Activated CD4-positive, alpha-beta T cell treated with anti-CD3 and anti-CD28 coated beads, Interleukin-2, amount 10 ng/mL, durations not matched to agents 7 days and 5 days (primary cell): ENCODE measurements at regions not wholly inside any gene's neighbourhood (a gene's known extent, or its start where the extent isn't known, plus 50 kb on each side); places are given as distances from the start of the nearest gene placed in this dataset.

ENCODE experiments used
- CTCF ChIA-PET: fragments of 350-600 bp; sonication (Branson Sonifier 250); formaldehyde crosslinking; loops from one replicate; lab custom pipeline; 2021; ENCODE audit warnings: antibody characterized with exemption; lab: Charles Lee
- POLR2A ChIA-PET: fragments of 350-600 bp; sonication (Branson Sonifier 250); formaldehyde crosslinking; loops from one replicate; lab custom pipeline; 2021; ENCODE audit warnings: antibody characterized with exemption; lab: Charles Lee
- DNase-seq: peaks from one replicate; pipeline ENCODE4 v3.0.0-alpha.2; 2020
- H3K27ac Mint-ChIP-seq: one replicate; pipeline ENCODE4 v1.8.0; 2021; ENCODE audit warnings: mild to moderate bottlenecking, moderate library complexity, mixed read lengths
- H3K27me3 Mint-ChIP-seq: one replicate; pipeline ENCODE4 v1.8.0; 2021; ENCODE audit warnings: mixed read lengths
- H3K36me3 Mint-ChIP-seq: one replicate; pipeline ENCODE4 v1.8.0; 2021; ENCODE audit warnings: low read depth, mixed read lengths
- H3K4me1 Mint-ChIP-seq: one replicate; pipeline ENCODE4 v1.8.0; 2021; ENCODE audit warnings: mixed read lengths
- H3K4me3 Mint-ChIP-seq: one replicate; pipeline ENCODE4 v1.8.0; 2021; ENCODE audit warnings: mild to moderate bottlenecking, moderate library complexity, mixed read lengths
- H3K9me3 Mint-ChIP-seq: one replicate; pipeline ENCODE4 v1.8.0; 2021; ENCODE audit warnings: mixed read lengths

GRCh38 chr11:134880788-134881187, 468.7 kb upstream of the B3GAT1 start:
- Mint-ChIP-seq H3K27me3 (peaks cover 10% of the 10 kb centered on the region), H3K27ac (no peak overlapping the region), H3K36me3 (no peaks in the 10 kb centered on the region), H3K9me3 (no peaks in the 10 kb centered on the region), H3K4me3 (no peak overlapping the region), H3K4me1 (no peaks in the 10 kb centered on the region)
- DNase-seq, result no peak
- ChIA-PET POLR2A (no interaction called here), CTCF (no interaction called here)

GRCh38 chr11:134879931-134880330, 467.9 kb upstream of the B3GAT1 start:
- CTCF ChIA-PET, result no interaction called here
- H3K4me3 Mint-ChIP-seq, result no peak overlapping the region

GRCh38 chr11:134879341-134879740, 467.3 kb upstream of the B3GAT1 start:
- Mint-ChIP-seq H3K4me3 (no peak overlapping the region), H3K36me3 (no peaks in the 10 kb centered on the region), H3K27ac (no peak overlapping the region), H3K27me3 (peaks cover 8% of the 10 kb centered on the region), H3K4me1 (no peaks in the 10 kb centered on the region), H3K9me3 (no peaks in the 10 kb centered on the region)
- ChIA-PET CTCF (interaction anchor here (1.0 kb wide), 1 partner anchor 11 kb away, joined by 3 read pairs; no protein-coding TSS in a partner anchor), POLR2A (no interaction called here)
- no peak for DNase-seq

More at GRCh38 chr11:134879931-134880330, 467.9 kb upstream of the B3GAT1 start:
- H3K27ac Mint-ChIP-seq, result no peak overlapping the region
- H3K36me3 Mint-ChIP-seq, result no peaks in the 10 kb centered on the region
- DNase-seq, result no peak
- no peaks in the 10 kb centered on the region for H3K9me3 Mint-ChIP-seq
- H3K4me1 Mint-ChIP-seq, result no peaks in the 10 kb centered on the region
- H3K27me3 Mint-ChIP-seq, result peaks cover 8% of the 10 kb centered on the region
- POLR2A ChIA-PET, result no interaction called here

GRCh38 chr11:134878785-134879184, 466.7 kb upstream of the B3GAT1 start:
- Mint-ChIP-seq H3K4me3 (no peak overlapping the region), H3K4me1 (no peaks in the 10 kb centered on the region), H3K27ac (no peak overlapping the region), H3K36me3 (no peaks in the 10 kb centered on the region), H3K27me3 (peaks cover 3% of the 10 kb centered on the region), H3K9me3 (no peaks in the 10 kb centered on the region)
- DNase-seq, result no peak
- ChIA-PET POLR2A (no interaction called here), CTCF (interaction anchor here (1.0 kb wide), 1 partner anchor 10 kb away, joined by 3 read pairs; no protein-coding TSS in a partner anchor)

- POLR2A ChIA-PET, result no interaction called here
- Mint-ChIP-seq H3K4me3 (no peak overlapping the region), H3K27me3 (peaks cover 3% of the 10 kb centered on the region), H3K9me3 (no peaks in the 10 kb centered on the region), H3K36me3 (no peaks in the 10 kb centered on the region), H3K27ac (no peak overlapping the region), H3K4me1 (no peaks in the 10 kb centered on the region)
- CTCF ChIA-PET, result no interaction called here
- DNase-seq, result no peak
Observed at GRCh38 chr11:134876226-134876625, 464.2 kb upstream of the B3GAT1 start.

GRCh38 chr11:134866981-134867675, 455.1 kb upstream of the B3GAT1 start:
- Mint-ChIP-seq H3K36me3 (no peaks in the 10 kb centered on the region), H3K27me3 (peaks cover 5% of the 10 kb centered on the region), H3K9me3 (no peaks in the 10 kb centered on the region), H3K27ac (no peak overlapping the region), H3K4me3 (no peak overlapping the region), H3K4me1 (no peaks in the 10 kb centered on the region)
- no peak for DNase-seq
- ChIA-PET CTCF (interaction anchor here (1.2 kb wide), 1 partner anchor 30 kb away, joined by 3 read pairs; no protein-coding TSS in a partner anchor), POLR2A (no interaction called here)

GRCh38 chr11:134866215-134866614, 454.2 kb upstream of the B3GAT1 start:
- Mint-ChIP-seq H3K36me3 (no peaks in the 10 kb centered on the region), H3K4me1 (no peaks in the 10 kb centered on the region), H3K4me3 (no peak overlapping the region), H3K9me3 (no peaks in the 10 kb centered on the region), H3K27me3 (peaks cover 2% of the 10 kb centered on the region), H3K27ac (no peak overlapping the region)
- ChIA-PET POLR2A (no interaction called here), CTCF (no interaction called here)
- no peak for DNase-seq

GRCh38 chr11:134864968-134865305, 452.9 kb upstream of the B3GAT1 start:
- ChIA-PET CTCF (no interaction called here), POLR2A (no interaction called here)
- no peak for DNase-seq
- Mint-ChIP-seq H3K27me3 (peaks cover 2% of the 10 kb centered on the region), H3K4me3 (no peak overlapping the region), H3K36me3 (no peaks in the 10 kb centered on the region), H3K4me1 (no peaks in the 10 kb centered on the region), H3K27ac (no peak overlapping the region), H3K9me3 (no peaks in the 10 kb centered on the region)

GRCh38 chr11:134864233-134864967, 452.4 kb upstream of the B3GAT1 start:
- H3K9me3 Mint-ChIP-seq, result no peaks in the 10 kb centered on the region
- POLR2A ChIA-PET, result no interaction called here
- CTCF ChIA-PET, result no interaction called here
- H3K4me1 Mint-ChIP-seq, result no peaks in the 10 kb centered on the region
- H3K36me3 Mint-ChIP-seq, result no peaks in the 10 kb centered on the region
- no peak for DNase-seq
- no peak overlapping the region for H3K4me3 Mint-ChIP-seq
- peaks cover 2% of the 10 kb centered on the region for H3K27me3 Mint-ChIP-seq
- no peak overlapping the region for H3K27ac Mint-ChIP-seq

- no peak for DNase-seq
- no peak overlapping the region for H3K27ac Mint-ChIP-seq
- H3K36me3 Mint-ChIP-seq, result no peaks in the 10 kb centered on the region
- H3K4me3 Mint-ChIP-seq, result no peak overlapping the region
- CTCF ChIA-PET, result no interaction called here
- H3K27me3 Mint-ChIP-seq, result peaks cover 2% of the 10 kb centered on the region
- POLR2A ChIA-PET, result no interaction called here
- no peaks in the 10 kb centered on the region for H3K4me1 Mint-ChIP-seq
- H3K9me3 Mint-ChIP-seq, result no peaks in the 10 kb centered on the region
Observed at GRCh38 chr11:134863294-134863693, 451.3 kb upstream of the B3GAT1 start.

GRCh38 chr11:134862587-134863195, 450.6 kb upstream of the B3GAT1 start:
- CTCF ChIA-PET, result no interaction called here
- DNase-seq, result no peak
- H3K4me1 Mint-ChIP-seq, result no peaks in the 10 kb centered on the region
- no peak overlapping the region for H3K27ac Mint-ChIP-seq
- H3K36me3 Mint-ChIP-seq, result no peaks in the 10 kb centered on the region
- H3K27me3 Mint-ChIP-seq, result no peaks in the 10 kb centered on the region
- no peaks in the 10 kb centered on the region for H3K9me3 Mint-ChIP-seq
- H3K4me3 Mint-ChIP-seq, result no peak overlapping the region
- POLR2A ChIA-PET, result no interaction called here

- no peaks in the 10 kb centered on the region for H3K9me3 Mint-ChIP-seq
- no peaks in the 10 kb centered on the region for H3K36me3 Mint-ChIP-seq
- H3K4me3 Mint-ChIP-seq, result no peak overlapping the region
- H3K27me3 Mint-ChIP-seq, result no peaks in the 10 kb centered on the region
- CTCF ChIA-PET, result no interaction called here
- POLR2A ChIA-PET, result no interaction called here
- H3K27ac Mint-ChIP-seq, result no peak overlapping the region
- DNase-seq, result no peak
- H3K4me1 Mint-ChIP-seq, result no peaks in the 10 kb centered on the region
Observed at GRCh38 chr11:134862105-134862502, 450.1 kb upstream of the B3GAT1 start.

GRCh38 chr11:134861490-134862104, 449.6 kb upstream of the B3GAT1 start:
- H3K9me3 Mint-ChIP-seq, result no peaks in the 10 kb centered on the region
- POLR2A ChIA-PET, result no interaction called here
- H3K36me3 Mint-ChIP-seq, result no peaks in the 10 kb centered on the region
- CTCF ChIA-PET, result no interaction called here
- DNase-seq, result no peak
- H3K4me3 Mint-ChIP-seq, result no peak overlapping the region
- H3K27me3 Mint-ChIP-seq, result no peaks in the 10 kb centered on the region
- no peaks in the 10 kb centered on the region for H3K4me1 Mint-ChIP-seq
- H3K27ac Mint-ChIP-seq, result no peak overlapping the region
